ENCODE measurements at regions not wholly inside any gene's neighbourhood (a gene's known extent, or its start where the extent isn't known, plus 50 kb on each side); places are given as distances from the start of the nearest gene placed in this dataset.

DNA sequence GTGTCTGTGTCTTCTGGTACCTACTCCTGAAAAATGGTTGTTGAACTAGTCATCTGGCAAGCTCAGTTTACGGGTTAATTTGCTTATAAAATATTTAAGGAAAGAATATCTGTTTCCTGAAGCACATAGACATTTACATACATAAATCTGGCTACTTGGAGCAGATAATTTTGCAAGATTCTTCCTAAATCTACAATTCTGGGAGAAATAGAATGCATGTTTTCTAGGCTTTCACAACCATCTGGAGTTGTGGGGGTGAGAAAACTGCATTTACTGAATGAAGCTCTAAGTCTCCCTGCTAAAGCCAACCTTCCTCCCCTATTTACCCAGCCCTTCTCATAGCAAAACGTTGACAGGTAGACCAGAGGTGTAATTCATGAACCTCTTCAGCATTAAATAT is 393.7 kb upstream of the ARGLU1 start:
- TF ChIP-seq POLR2A (IDR thresholded peaks at IDR 0.05) = no peak
- TF ChIP-seq, protein P1, sequence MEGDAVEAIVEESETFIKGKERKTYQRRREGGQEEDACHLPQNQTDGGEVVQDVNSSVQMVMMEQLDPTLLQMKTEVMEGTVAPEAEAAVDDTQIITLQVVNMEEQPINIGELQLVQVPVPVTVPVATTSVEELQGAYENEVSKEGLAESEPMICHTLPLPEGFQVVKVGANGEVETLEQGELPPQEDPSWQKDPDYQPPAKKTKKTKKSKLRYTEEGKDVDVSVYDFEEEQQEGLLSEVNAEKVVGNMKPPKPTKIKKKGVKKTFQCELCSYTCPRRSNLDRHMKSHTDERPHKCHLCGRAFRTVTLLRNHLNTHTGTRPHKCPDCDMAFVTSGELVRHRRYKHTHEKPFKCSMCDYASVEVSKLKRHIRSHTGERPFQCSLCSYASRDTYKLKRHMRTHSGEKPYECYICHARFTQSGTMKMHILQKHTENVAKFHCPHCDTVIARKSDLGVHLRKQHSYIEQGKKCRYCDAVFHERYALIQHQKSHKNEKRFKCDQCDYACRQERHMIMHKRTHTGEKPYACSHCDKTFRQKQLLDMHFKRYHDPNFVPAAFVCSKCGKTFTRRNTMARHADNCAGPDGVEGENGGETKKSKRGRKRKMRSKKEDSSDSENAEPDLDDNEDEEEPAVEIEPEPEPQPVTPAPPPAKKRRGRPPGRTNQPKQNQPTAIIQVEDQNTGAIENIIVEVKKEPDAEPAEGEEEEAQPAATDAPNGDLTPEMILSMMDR (IDR thresholded peaks at IDR 0.05) = no peak
- intact Hi-C loops (cut with DNase I) = no loop called here
- Histone ChIP-seq H3K36me3 (no peaks in the 10 kb centered on the region), H3K27ac (no peak overlapping the region), H3K9me3 (no peaks in the 10 kb centered on the region), H3K4me1 (peaks cover 0 to 19% (median 4%) of the 10 kb centered on the region in 4 donors), H3K27me3 (no peaks in the 10 kb centered on the region), H3K4me3 (no peak overlapping the region)
- DNase-seq (no peak), ATAC-seq (no peak)
- WGBS (ENCODE audit: insufficient coverage, low coverage, low lambda C conversion rate, missing lambda C conversion rate) = 69% methylated on average over 2 of the region's 2 CpGs

DNA sequence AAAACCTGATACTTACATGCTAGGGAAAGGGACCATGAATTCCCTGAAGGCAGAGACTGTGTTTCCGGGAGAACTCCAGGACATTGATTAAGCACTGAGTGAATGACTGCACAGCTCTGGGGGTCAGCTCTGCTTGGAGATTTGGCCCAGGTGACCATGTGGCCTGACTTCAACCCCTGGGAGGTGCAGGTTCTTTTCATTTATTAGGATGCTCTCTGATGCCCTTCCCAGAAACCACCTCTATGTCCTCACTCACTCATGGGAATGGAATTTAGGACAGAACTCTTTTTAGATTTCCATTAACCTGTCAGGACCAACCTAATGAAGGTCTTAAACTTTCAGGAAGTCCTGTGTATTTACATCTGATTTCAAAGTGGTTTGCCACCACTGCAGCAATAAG is 393.3 kb upstream of the ARGLU1 start:
- ATAC-seq (peak in 1 of 4 donors; percentile 67), DNase-seq (peak in 1 of 3 donors; percentile 30)
- no peak overlapping the region for H3K4me3 ChIP-seq
- 83% methylated on average over 1 of the region's 1 CpG for WGBS (ENCODE audit: insufficient coverage, low coverage, low lambda C conversion rate, missing lambda C conversion rate)
- no peaks in the 10 kb centered on the region for H3K27me3 ChIP-seq
- peaks cover 0 to 19% (median 4%) of the 10 kb centered on the region in 4 donors for H3K4me1 ChIP-seq
- peak overlapping the region in 1 of 3 donors; percentile 67 for H3K27ac ChIP-seq
- no peaks in the 10 kb centered on the region for H3K9me3 ChIP-seq
- intact Hi-C loops (cut with DNase I) = no loop called here
- TF ChIP-seq, protein P1 (IDR thresholded peaks at IDR 0.05) = no peak
- TF ChIP-seq POLR2A (IDR thresholded peaks at IDR 0.05) = no peak
- H3K36me3 ChIP-seq = no peaks in the 10 kb centered on the region

DNA sequence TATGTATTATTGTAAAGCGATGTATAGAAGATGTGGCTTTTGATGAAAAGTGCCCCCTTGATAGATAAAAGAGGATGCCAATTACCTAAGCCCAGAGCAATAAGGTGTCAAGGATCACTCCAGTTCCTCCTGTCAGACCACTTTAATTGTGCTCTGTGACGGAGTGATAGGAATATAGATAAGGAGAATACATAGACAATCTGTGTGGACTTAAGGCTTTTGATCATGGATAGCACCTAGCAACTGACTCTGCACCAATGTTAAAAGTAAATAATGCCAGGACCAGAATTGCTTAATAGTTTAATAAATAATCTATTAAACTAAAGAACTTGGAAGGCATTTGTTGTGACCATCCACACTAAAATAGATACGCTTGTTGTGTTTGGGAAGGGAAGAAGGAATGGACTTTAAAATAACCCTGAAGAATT is 390.7 kb upstream of the ARGLU1 start:
- TF ChIP-seq POLR2A (IDR thresholded peaks at IDR 0.05) = no peak
- TF ChIP-seq, protein P1 (IDR thresholded peaks at IDR 0.05) = no peak
- Histone ChIP-seq H3K36me3 (no peaks in the 10 kb centered on the region), H3K9me3 (no peaks in the 10 kb centered on the region), H3K4me3 (peak overlapping the region in 2 of 3 donors; percentile 17 to 39), H3K4me1 (peaks cover 0 to 19% (median 4%) of the 10 kb centered on the region in 4 donors), H3K27ac (peak overlapping the region in 2 of 3 donors; percentile 51 to 67), H3K27me3 (no peaks in the 10 kb centered on the region)
- peak; percentile 80 to 96 (median 88) for ATAC-seq
- intact Hi-C loops (cut with DNase I) = no loop called here
- 44% methylated on average over 3 of the region's 3 CpGs for WGBS (ENCODE audit: insufficient coverage, low coverage, low lambda C conversion rate, missing lambda C conversion rate)
- DNase-seq = no peak

DNA sequence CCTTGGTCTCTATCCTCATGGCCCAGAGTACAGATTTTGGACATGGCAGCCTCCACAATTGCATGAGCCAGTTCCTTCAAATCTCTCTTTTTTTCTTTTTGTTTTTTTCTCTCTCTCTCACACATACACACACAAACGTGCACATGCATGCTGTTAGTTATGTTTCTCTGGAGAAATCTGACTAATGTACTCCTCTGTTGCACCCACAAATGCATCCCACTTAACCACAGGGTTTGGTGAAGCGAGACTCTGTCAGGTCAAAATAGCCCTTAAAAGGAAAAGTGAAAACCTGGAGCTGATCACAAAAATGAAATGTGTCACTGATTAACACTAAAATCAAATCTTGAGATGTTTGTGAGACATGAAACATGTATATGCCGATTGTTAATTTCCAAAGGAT is 374.6 kb upstream of the ARGLU1 start:
- no peak for ATAC-seq
- WGBS (ENCODE audit: insufficient coverage, low coverage, low lambda C conversion rate, missing lambda C conversion rate) = 72% methylated on average over 3 of the region's 3 CpGs
- intact Hi-C loops (cut with DNase I) = no loop called here
- no peaks in the 10 kb centered on the region for H3K27me3 ChIP-seq
- TF ChIP-seq, protein P1 (IDR thresholded peaks at IDR 0.05) = no peak
- no peak overlapping the region for H3K4me3 ChIP-seq
- DNase-seq = no peak
- H3K4me1 ChIP-seq = no peaks in the 10 kb centered on the region
- no peaks in the 10 kb centered on the region for H3K9me3 ChIP-seq
- no peaks in the 10 kb centered on the region for H3K36me3 ChIP-seq
- no peak overlapping the region for H3K27ac ChIP-seq

DNA sequence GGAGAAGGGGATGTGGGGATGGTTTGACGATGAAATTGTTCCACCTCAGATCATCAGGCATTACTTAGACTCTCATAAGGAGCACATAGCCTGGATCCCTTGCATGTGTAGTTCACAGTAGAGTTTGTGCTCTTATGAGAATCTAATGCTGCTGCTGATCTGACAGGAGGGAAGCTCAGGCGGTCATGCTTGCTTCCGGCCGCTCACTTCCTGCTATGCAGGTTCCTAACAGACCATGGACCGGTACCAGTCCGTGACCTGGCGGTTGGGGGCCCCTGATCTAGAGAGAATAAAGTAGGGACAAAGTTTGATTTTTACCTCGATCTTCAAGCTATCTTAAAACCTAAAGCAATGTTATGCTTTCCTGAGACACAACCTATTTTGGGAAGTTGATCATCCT is 373.8 kb upstream of the ARGLU1 start:
- no peaks in the 10 kb centered on the region for H3K9me3 ChIP-seq
- H3K27ac ChIP-seq = no peak overlapping the region
- H3K4me1 ChIP-seq = no peaks in the 10 kb centered on the region
- 82% methylated on average over 4 of the region's 8 CpGs for WGBS (ENCODE audit: insufficient coverage, low coverage, low lambda C conversion rate, missing lambda C conversion rate)
- H3K36me3 ChIP-seq = no peaks in the 10 kb centered on the region
- no peak overlapping the region for H3K4me3 ChIP-seq
- TF ChIP-seq POLR2A (IDR thresholded peaks at IDR 0.05) = no peak
- ATAC-seq (no peak), DNase-seq (no peak)
- intact Hi-C loops (cut with DNase I) = no loop called here
- H3K27me3 ChIP-seq = no peaks in the 10 kb centered on the region
